Embryonic facial prominence (tissue), 1 donor: ENCODE measurements at regions not wholly inside any gene's neighbourhood (a gene's known extent, or its start where the extent isn't known, plus 50 kb on each side); places are given as distances from the start of the nearest gene placed in this dataset.
A peak's percentile ranks its signal among the peaks of the same experiment; 100 is the strongest.

Experiments
- DNase-seq: peaks from one replicate; pipeline ENCODE4 v3.0.0-alpha.2; 2016; ENCODE audit errors: extremely low spot score

DNA sequence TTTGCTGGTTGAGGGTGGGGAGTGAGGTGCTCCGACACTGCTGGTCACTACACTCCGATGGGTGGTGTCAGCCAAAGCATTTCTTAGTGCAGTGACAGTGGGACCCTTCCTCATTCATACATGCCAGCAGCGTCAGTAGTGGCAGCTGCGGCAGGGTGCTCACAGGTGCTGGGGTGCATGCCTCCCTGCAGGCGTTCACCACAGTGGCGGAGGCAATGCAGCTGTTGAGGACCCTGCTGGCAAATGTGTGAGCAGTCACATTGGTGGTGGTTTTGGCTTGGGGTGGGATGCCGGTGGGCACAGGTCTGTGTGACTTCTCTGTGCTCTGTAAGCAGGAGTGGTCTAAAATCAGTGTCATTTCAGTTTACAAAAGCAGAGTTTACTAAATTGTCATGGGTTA, 464.6 kb downstream of the FUT8 start:
- no peak for DNase-seq

DNA sequence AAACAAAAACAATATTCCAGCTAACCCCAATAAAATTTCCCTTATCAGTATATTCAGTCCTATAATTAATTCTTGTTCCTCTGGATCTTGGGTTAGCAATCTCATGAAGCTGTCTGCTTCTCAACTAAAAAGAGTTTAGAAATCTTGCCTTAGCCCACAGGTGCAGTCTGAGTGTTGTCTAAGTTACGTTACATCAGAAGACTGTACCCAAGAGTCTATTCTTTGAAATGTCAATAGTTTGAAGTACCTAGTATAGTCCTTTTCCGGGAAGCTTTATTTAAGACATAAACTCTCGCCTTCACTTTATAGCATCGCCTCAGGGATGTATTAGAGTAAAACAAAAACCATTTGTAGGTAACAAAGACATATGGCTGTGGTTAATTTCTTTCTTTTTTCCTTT, 465.1 kb downstream of the FUT8 start:
- no peak for DNase-seq

GRCh38 chr14:65878586-65878985, 466.1 kb downstream of the FUT8 start:
- DNase-seq, result no peak

DNA sequence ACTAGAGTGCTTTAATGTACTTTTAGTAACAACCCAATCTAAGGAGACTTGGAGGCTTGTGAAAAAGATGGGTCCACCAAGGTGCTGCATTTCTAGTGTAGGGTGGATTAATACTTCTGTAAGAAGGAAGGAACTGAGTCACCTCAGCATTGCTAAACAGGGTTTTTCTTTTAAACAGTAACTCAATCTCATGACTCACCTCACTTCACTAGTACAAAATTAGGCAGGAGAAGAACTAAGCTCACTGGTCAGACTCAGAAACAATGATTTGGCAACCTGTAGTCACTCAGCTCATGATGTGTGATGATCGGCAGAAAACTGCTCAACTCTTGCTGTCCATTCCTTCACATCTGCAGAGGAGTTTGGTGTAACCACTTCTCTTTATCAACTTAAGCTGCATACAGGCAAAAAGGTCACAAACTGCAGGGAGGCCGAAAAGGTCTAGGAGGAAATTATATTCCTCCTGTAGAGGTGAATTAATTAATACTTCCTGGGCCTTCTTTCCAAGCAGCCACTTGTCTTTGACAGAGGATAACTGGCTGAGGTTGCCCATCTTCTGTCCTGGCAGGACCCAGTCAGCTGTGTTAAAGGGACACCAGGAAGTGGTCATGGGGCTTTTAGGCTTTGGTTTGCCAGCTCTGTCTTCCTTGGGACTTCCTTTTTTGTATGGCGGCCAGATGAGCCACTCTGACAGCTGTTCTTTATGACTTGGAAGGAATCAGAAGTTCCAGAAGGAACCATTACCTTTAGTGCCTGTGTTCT, 466.9 kb downstream of the FUT8 start:
- DNase-seq, result no peak

DNA sequence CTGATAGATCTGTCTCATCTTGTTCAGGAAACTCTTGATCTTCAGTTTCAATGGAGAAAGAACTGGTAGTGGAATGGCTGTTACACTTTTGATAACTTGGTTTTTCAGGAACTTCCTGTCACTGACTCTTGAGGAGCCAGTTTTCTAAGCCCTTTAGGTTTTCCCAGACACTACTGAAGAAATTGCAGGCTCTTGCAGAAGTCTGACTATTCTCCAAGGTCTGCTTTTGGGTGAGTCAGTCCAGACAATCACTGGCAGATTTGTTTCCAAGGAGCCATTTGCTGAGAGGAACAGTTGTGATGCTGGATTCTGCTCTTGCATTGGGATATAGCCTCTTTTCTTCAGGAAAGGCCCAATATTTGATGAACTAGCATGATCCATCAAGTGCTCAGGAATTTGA, 468.0 kb downstream of the FUT8 start:
- no peak for DNase-seq

GRCh38 chr14:65881642-65882041, 469.1 kb downstream of the FUT8 start:
- no peak for DNase-seq

DNA sequence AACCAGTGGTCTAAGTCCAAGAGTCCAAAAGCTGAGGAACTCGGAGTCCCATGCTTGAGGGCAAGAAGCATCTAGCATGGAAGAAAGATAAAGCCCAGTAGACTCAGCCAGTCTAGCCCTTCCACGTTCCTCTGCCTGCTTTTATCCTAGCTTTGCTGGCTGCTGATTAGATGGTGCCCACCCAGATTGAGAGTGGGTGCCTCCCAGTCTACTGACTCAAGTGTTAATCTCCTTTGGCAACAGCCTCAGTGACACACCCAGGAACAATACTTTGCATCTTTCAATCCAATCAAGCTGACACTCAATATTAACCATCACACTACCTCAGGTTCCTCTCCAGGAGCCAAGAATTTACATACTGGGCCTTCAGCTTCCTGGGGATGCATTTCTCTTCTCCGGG, 476.1 kb downstream of the FUT8 start:
- no peak for DNase-seq

DNA sequence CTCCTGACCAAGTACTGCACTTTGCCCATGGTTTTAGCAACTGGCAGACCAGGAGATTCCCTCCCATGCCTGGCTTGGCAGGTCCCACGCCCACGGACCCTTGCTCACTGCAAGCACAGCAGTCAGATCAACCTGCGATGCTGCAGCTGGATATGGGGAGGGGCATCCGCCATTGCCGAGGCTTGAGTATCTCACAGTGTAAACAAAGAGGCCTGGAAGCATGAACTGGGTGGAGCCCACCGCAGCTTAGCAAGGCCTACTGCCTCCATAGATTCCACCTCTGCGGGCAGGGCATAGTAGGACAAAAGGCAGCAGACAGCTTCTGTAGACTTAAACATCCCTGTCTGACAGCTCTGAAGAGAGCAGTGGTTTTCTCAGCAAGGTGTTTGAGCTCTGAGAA, 479.8 kb downstream of the FUT8 start:
- no peak for DNase-seq

GRCh38 chr14:65900164-65900563, 487.6 kb downstream of the FUT8 start:
- DNase-seq, result no peak

DNA sequence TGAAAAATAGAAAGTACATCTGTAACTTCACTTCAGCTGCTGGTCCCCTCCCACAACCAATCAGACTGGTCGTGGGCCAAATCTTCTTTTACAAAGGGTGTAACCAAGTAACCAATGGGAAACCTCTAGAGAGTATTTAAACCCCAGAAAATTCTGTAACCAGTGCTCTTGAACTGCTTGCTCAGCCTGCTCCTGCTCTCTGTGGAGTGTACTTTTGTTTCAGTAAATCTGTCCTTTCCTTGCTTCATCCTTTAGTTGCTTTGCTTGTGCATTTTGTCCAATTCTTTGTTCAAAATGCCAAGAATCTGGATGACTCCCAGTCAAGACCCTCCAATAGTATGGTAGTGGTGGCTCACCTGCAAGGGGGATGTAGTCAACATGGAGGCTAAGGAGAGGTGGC, 489.1 kb downstream of the FUT8 start:
- no peak for DNase-seq

- no peak for DNase-seq
Observed at GRCh38 chr14:65904988-65905387, 492.5 kb downstream of the FUT8 start.

DNA sequence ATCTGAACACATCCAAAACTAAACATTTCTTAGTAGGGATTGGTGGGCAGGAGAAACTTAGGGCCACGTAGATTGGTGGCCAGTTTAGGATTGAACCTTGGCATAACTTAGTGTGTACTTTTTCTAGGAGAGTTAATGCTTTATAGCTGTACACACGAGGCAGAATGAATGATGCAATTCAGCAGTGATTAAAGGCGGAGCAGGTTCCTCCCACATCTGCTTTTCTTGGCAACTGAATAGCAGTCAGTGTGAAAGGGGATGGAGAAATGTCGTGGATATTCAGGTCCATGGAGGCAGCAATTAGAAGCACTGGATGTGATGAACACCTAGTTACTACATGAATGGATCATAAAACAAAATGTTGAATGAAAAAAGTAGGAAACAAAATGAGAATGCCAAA, 493.8 kb downstream of the FUT8 start:
- DNase-seq, result no peak

DNA sequence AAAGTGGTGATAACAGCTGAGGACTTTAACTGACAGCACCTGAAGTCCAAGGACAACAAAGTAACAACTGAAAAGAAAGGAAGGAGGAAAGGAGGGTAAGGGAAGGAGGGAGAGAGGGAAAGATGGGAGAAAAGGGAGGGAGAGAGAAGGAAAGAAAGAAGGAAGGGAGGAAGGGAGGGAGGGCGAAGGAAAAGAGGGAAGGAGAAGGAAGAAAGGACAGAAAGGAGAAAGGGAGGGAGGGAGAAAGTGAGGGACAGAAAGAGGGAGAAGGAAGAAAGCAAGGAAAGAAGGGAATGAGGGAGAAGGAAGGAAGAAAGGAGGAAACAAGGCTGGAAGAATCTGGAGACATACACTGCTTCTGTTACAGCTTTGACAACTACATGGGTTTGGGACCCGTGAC, 494.4 kb downstream of the FUT8 start:
- DNase-seq, result no peak

- DNase-seq, result no peak
Observed at GRCh38 chr14:65910108-65910786, 497.7 kb downstream of the FUT8 start.

DNA sequence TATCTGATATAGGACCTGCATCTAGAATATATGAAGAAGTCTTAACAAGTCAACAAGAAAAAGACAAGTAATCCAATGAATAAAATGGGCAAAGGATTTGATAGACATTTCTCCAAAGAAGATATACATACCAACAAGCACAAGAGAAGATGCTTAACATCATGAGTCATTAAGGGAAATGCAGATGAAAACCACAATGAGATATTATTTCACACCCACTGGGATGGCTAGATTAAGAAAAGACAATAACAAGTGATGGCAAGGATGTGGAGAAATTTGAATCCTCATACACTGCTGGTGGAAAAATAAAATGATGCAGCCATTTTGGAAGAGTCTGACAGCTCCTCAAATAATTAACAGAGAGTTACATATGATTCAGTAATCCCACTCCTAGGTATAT, 502.6 kb downstream of the FUT8 start:
- no peak for DNase-seq

DNA sequence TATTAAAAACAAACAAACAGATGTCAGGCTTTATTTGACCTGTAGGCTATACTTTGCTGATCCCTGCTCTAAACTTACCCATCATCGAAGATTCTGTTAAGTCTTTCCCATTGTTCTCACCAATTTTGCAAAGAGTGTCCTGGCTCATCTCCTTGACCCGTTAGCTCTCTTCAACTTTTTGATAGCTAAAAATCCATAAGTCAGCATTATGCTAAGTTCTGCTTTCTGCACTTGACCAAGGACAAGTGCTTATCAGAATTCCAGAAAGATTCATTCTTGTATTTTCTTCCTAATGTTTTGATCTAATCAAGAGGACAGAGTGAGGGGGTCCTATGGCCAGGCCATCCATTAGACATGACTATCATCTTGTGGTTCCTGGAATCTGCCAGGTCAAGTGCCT, 503.5 kb downstream of the FUT8 start:
- DNase-seq, result no peak

DNA sequence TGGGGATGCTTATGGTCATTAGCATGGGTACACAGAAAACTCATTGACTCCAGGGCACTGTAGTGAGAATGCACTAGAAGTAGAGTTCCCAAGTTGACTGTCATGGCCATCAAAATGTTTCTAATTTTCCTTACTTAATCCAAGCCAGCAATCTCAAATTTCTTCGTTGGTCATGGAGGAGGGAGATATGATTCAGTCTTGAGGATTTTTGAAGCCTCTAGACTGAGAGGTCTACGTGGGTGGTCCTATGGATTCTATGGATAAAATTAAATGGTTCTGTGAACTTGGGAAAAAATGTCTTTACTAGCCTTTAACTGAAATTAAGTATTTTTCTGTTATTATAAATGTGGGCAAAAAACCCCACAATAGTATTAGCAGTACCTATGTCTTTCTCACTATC, 508.5 kb downstream of the FUT8 start:
- DNase-seq, result no peak

DNA sequence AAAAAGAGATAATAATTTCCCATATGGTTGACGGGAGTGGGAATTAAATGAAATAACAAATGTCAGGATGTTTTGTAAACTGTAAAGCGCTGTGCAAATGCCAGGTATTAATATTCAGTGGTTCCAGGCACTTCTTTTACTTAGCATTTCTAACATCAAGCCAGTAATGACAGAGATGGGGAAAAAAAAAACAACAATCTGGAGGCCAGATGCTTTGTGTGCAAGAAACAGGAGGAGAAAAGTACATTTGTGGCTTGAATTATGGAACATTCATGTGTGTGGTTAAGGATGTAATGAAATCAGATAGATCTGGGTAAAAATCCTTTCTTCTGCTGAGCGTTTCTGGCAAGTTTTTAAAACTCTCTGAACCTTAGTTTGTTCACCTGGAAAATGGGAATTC, 509.6 kb downstream of the FUT8 start:
- DNase-seq, result peak; percentile 20

DNA sequence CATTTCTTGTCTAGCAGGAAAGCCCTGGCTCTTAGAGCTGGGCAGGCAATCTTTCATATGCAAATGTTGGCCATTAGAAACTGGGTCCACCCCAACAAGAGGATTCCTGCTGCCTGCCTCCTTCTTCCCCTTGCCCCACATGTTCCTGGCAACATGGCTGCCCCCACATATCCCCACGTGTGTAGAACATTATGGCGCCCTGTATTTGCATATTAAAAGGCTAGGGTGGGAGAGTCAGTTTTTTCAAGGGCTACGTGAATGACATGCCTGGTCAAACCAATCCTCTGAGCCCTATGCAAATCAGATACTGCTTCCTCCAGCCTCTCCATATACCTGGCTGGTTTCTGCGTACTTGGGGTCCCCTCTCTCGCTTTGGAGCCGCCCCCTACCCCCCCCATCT, 514.0 kb downstream of the FUT8 start:
- no peak for DNase-seq

DNA sequence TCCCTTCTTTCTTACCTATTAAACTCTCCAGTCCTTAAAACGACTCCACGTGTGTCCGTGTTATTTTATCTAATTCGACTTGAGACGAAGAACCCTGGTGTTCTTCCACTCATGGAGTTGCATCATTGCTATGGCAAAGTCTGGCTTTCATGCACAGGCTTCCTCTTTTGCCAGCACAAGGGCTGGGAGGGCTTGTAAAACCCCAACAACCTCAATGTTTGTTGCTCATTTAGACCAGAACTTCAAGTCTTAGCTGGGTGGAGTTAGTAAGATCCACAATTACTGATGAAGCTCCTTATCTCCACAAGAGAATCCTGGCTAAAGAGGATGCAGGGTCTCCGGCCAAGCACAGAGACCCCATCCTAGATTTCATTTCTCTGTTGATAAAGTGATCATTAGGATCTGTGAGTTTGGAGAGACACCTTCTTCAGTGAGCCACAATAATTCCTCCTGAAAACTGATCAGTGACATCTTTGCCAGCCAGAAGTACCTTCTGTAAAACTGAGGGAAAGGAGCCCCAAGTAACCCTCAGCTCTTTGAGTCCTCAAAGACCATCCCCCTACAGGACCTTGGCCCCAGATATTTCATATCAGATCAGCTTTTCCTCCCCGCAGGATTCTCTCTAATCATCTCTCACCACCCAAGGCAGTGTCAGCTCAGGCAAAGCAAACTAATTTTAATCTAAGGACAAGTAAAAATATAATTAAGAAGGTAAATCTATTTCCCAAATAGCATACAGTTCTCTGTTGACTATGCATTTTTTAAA, 514.6 kb downstream of the FUT8 start:
- no peak for DNase-seq

DNA sequence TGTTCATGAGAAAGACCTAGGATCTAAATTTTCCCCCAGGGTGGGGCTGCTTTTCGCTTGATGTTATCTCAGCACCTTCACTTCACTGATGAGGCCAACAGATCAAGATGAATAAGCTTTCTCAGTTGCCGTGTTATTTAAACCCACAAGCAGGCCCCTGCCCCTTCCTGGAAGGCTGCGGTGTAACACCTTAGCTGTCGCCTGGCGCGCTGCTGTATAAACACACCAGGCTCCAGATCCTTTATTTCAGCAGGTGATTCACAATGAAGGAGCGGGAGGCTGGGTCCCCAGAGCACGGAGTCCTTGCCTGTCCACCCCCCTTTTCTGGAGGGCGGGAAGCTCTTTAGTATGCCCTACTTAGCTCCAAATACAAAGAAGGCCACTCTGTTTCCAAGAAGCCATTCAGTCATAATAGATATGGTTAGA, 515.4 kb downstream of the FUT8 start:
- DNase-seq, result no peak

DNA sequence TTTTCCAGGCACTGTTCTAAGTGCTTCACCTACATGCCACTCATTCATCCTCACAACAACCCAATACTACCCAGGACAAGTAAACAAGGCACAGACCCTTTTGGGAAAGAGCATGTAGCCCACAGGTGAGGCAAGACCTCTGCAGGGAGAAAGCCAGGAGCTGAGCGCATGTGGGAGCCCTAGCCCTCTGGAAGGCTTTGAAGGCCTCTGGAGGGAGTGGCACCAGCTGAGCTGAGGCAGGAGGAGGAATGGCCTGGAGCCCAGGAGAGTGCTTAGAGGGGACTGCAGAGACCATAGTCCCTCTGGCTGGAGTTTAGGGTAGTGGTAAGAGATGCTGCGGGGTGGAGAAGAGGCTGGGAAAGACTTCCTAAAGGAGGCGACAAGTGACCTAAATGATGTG, 516.5 kb downstream of the FUT8 start:
- no peak for DNase-seq
